Skeletal muscle tissue (tissue), 3 donors: ENCODE measurements at regions not wholly inside any gene's neighbourhood (a gene's known extent, or its start where the extent isn't known, plus 50 kb on each side); places are given as distances from the start of the nearest gene placed in this dataset.

Experiments used
- H3K27ac ChIP-seq: one replicate; pipeline ENCODE4 v1.7.0; 2013; ENCODE audit warnings: mild to moderate bottlenecking, low read depth, low read length, inconsistent platforms
- H3K27me3 ChIP-seq, 3 donors: one replicate each; pipeline ENCODE4 v1.7.0; 2013; ENCODE audit warnings: low read length in 3 of 3; ENCODE audit not compliant: control insufficient read depth in 3 of 3, insufficient read depth in 3 of 3
- H3K36me3 ChIP-seq, 3 donors: one replicate each; pipeline ENCODE4 v1.7.0; 2013; ENCODE audit warnings: low read length in 3 of 3; ENCODE audit not compliant: control insufficient read depth in 3 of 3, insufficient read depth in 3 of 3
- H3K4me1 ChIP-seq, 3 donors: one replicate each; pipeline ENCODE4 v1.7.0; 2013; ENCODE audit warnings: low read length in 3 of 3, mild to moderate bottlenecking in 3 of 3; ENCODE audit not compliant: control insufficient read depth in 3 of 3, insufficient read depth in 3 of 3
- H3K4me3 ChIP-seq, 3 donors: one replicate each; pipeline ENCODE4 v1.7.0; 2013; ENCODE audit warnings: low read length in 3 of 3
- H3K9ac ChIP-seq, 3 donors: one replicate each; pipeline ENCODE4 v1.7.0; 2013; ENCODE audit warnings: low read length in 3 of 3, mild to moderate bottlenecking in 3 of 3, moderate library complexity in 2 of 3, low read depth in 1 of 3
- H3K9me3 ChIP-seq, 3 donors: one replicate each; pipeline ENCODE4 v1.7.0; 2013; ENCODE audit warnings: low read length in 3 of 3; ENCODE audit not compliant: control insufficient read depth in 3 of 3
- donor health status: Osteomylitis.

- Histone ChIP-seq H3K9me3 (no peaks in the 10 kb centered on the region), H3K4me3 (no peak overlapping the region), H3K4me1 (no peaks in the 10 kb centered on the region), H3K27me3 (no peaks in the 10 kb centered on the region), H3K27ac (no peak overlapping the region), H3K36me3 (no peaks in the 10 kb centered on the region), H3K9ac (no peak overlapping the region)
These were observed 871.7 kb upstream of the TYRP1 start for GRCh38 chr9:11821306-11821975.

GRCh38 chr9:11828201-11828600, 865.0 kb upstream of the TYRP1 start:
- Histone ChIP-seq H3K36me3 (no peaks in the 10 kb centered on the region), H3K27me3 (no peaks in the 10 kb centered on the region), H3K27ac (no peak overlapping the region), H3K4me1 (no peaks in the 10 kb centered on the region), H3K4me3 (no peak overlapping the region), H3K9ac (no peak overlapping the region), H3K9me3 (no peaks in the 10 kb centered on the region)

DNA sequence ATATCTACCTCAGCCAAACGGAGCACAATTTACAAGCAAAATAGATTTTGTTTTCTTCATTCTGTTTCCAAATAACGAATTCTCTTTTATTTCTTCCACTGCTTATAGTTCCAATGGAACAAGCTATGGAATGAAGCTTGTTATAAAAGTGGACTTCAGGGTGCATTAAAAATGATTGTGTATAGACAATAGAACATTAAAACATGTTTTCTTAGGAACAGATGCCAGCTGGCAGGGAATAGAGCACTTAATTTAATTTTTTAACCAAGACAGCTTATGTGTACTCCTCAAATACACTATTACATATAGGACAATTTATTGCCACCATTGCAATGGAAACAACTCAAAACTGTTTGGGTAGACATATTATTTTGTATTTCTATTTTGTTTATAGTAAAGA, 860.1 kb upstream of the TYRP1 start:
- peaks cover 0 to 4% (median 0%) of the 10 kb centered on the region in 3 donors for H3K9me3 ChIP-seq
- H3K27ac ChIP-seq: no peak overlapping the region
- H3K4me1 ChIP-seq: no peaks in the 10 kb centered on the region
- no peaks in the 10 kb centered on the region for H3K36me3 ChIP-seq
- no peaks in the 10 kb centered on the region for H3K27me3 ChIP-seq
- no peak overlapping the region for H3K4me3 ChIP-seq
- H3K9ac ChIP-seq: no peak overlapping the region

DNA sequence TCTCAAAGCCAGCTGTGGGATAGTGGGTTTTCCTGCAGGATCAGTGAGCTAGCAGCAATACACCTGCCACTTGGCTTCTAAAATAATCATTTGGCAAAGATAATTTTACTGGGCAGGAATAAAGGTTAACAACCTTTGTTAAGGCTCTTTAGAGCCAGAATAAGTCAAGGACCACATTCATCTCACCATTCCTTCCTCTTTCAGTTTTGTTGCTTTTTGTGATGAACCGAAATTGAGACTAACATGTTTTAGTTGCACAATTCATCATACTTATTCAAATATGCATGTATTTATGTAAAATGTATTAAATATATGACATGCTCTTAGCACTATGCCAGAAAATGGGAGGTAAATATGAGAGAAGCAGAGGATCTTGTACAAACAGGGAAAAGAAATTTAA, 824.4 kb upstream of the TYRP1 start:
- Histone ChIP-seq H3K9me3 (no peaks in the 10 kb centered on the region), H3K27ac (no peak overlapping the region), H3K36me3 (no peaks in the 10 kb centered on the region), H3K4me1 (no peaks in the 10 kb centered on the region), H3K4me3 (no peak overlapping the region), H3K9ac (no peak overlapping the region), H3K27me3 (no peaks in the 10 kb centered on the region)

DNA sequence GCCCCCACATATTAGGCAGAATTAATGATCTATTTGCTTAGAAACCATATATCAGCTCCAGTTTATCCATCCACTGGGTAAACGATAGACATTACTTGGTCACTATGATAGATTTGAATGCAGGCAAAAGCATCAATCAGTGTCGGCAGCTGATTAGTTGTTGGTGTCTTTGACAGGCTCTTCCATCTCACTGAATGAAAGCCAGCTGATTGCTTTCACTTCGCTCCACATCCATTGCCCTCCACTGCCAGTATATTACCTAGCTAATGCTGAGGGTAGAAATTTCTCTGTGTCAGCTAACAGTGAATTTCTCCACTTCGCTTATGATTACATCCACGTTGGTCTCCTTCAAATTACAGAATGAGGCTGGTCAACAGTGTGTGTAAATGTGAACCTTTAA, 821.3 kb upstream of the TYRP1 start:
- Histone ChIP-seq H3K4me3 (no peak overlapping the region), H3K27ac (no peak overlapping the region), H3K36me3 (no peaks in the 10 kb centered on the region), H3K4me1 (no peaks in the 10 kb centered on the region), H3K27me3 (no peaks in the 10 kb centered on the region), H3K9me3 (no peaks in the 10 kb centered on the region), H3K9ac (no peak overlapping the region)

GRCh38 chr9:11872471-11872870, 820.7 kb upstream of the TYRP1 start:
- H3K9ac ChIP-seq: no peak overlapping the region
- H3K27ac ChIP-seq: no peak overlapping the region
- H3K27me3 ChIP-seq: no peaks in the 10 kb centered on the region
- H3K4me3 ChIP-seq: no peak overlapping the region
- H3K4me1 ChIP-seq: no peaks in the 10 kb centered on the region
- H3K9me3 ChIP-seq: no peaks in the 10 kb centered on the region
- H3K36me3 ChIP-seq: no peaks in the 10 kb centered on the region

GRCh38 chr9:11874414-11874813, 818.8 kb upstream of the TYRP1 start:
- Histone ChIP-seq H3K36me3 (no peaks in the 10 kb centered on the region), H3K9ac (no peak overlapping the region), H3K4me3 (no peak overlapping the region), H3K4me1 (no peaks in the 10 kb centered on the region), H3K9me3 (no peaks in the 10 kb centered on the region), H3K27me3 (no peaks in the 10 kb centered on the region), H3K27ac (no peak overlapping the region)

DNA sequence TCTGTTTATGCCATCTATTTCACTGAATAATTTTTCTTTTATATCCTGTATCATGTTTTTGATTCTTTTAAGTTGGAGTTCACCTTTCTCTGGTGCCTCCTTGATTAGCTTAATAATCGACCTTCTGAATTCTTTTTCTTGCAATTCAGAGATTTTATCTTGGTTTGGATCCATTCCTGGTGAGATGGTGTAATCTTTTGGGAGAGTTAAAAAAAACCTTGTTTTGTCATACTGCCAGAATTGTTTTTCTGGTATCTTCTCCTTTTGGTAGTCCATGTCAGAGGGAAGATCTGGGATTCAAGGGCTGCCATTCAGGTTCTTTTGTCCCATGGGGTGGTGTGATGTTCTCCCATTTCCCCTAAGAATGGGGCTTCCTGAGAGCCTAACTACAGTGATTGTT, 800.8 kb upstream of the TYRP1 start:
- Histone ChIP-seq H3K27ac (no peak overlapping the region), H3K4me1 (no peaks in the 10 kb centered on the region), H3K9me3 (peaks cover 0 to 4% (median 0%) of the 10 kb centered on the region in 3 donors), H3K9ac (no peak overlapping the region), H3K4me3 (no peak overlapping the region), H3K27me3 (no peaks in the 10 kb centered on the region), H3K36me3 (no peaks in the 10 kb centered on the region)

DNA sequence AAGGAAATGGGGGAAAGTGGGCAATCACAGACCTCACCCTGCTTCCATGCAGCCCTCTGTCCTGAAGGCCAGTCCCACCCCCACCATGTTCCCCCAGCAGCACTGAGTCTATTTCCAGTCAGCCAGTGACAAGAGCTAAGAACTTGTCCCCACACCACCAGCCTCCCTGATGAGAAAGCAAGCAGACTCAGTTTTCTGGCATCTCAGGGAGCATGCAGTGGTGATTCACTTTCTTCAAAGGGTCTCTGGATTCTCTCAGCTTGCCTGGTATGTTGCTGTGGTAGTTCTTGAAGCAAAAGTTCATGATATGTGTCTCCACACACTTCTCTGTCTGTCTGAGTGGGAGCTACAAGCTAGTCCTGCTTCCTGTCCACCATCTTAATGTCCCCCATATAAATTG, 799.9 kb upstream of the TYRP1 start:
- Histone ChIP-seq H3K9me3 (peaks cover 0 to 2% (median 0%) of the 10 kb centered on the region in 3 donors), H3K9ac (no peak overlapping the region), H3K36me3 (no peaks in the 10 kb centered on the region), H3K4me1 (no peaks in the 10 kb centered on the region), H3K27ac (no peak overlapping the region), H3K4me3 (no peak overlapping the region), H3K27me3 (no peaks in the 10 kb centered on the region)

- no peaks in the 10 kb centered on the region for H3K27me3 ChIP-seq
- no peaks in the 10 kb centered on the region for H3K4me1 ChIP-seq
- no peaks in the 10 kb centered on the region for H3K36me3 ChIP-seq
- no peak overlapping the region for H3K9ac ChIP-seq
- no peak overlapping the region for H3K27ac ChIP-seq
- H3K4me3 ChIP-seq: no peak overlapping the region
- H3K9me3 ChIP-seq: no peaks in the 10 kb centered on the region
These were observed 799.0 kb upstream of the TYRP1 start for GRCh38 chr9:11894136-11894535.
